Heart left ventricle (tissue), 13 donors: ENCODE measurements at regions not wholly inside any gene's neighbourhood (a gene's known extent, or its start where the extent isn't known, plus 50 kb on each side); places are given as distances from the start of the nearest gene placed in this dataset.

Experiments
- POLR2A ChIP-seq, 2 donors: fragments of 450-650 bp; IDR thresholded peaks; one replicate each; pipeline ENCODE4 v1.6.1; 2017; ENCODE audit warnings: antibody characterized with exemption in 2 of 2, mild to moderate bottlenecking in 2 of 2, moderate library complexity in 2 of 2
- TF ChIP-seq, protein P1 (sequence below), 12 donors: fragments of 200-600 bp; sonication (generic) in 4 of 12; IDR thresholded peaks; one replicate each; pipeline versions ENCODE4 v1.5.0 to v1.8.0; 2018 to 2022; ENCODE audit warnings: antibody characterized with exemption in 12 of 12, mild to moderate bottlenecking in 5 of 12
- donor health status: ischemic (EF 13 %, LVEDD 7.1; RV severe dilation, severe dysfunction).
- donor health status: DM: no; HTN: yes; CAD: no.
- donor health status: DM: no; HTN: no; CAD: no.
- donor health status: ischemic (EF 25% LVEDD 6.9; RV normal size, moderate dysfunction).
- donor health status: ischemic (EF 25% LVEDD 5.7; RV mildly dilated, moderate dysfunction).
- donor health status: ischemic (EF 35%, LVEDD 5.7; RV mildly dilated, moderate dysfunction).
- donor health status: nonischemic (EF 11% LVEDD 7.7; RV severe dilation, severe dysfunction).
- donor health status: DM: yes; HTN: yes; CAD: no.
- donor health status: PGD.
- donor health status: ischemic (EF 29% LVEDD 5.4; RV normal size, mild dysfunction).
- donor health status: nonischemic (EF 23%, LVEDD 6.1; RV moderate dilation, normal function).

DNA sequence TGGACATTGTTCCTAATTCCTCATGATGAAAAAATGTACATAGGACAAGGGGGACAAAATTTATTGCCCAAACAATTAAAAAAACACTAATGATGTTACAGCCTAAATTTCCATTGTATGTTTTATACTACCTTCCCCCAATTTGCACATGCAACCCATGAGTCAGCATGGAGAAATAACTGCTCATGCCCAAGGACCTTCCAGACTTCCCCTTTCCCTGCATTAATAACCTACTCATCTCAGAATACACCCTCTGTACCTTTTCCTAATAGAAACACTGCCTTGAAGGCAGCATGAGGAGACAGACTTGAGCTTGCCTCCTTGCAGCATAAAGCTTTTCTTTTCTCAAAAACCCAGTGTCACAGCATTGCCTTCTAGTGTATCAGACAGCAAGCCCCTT is 2402.8 kb downstream of the TP53TG3F start:
- TF ChIP-seq, protein P1, sequence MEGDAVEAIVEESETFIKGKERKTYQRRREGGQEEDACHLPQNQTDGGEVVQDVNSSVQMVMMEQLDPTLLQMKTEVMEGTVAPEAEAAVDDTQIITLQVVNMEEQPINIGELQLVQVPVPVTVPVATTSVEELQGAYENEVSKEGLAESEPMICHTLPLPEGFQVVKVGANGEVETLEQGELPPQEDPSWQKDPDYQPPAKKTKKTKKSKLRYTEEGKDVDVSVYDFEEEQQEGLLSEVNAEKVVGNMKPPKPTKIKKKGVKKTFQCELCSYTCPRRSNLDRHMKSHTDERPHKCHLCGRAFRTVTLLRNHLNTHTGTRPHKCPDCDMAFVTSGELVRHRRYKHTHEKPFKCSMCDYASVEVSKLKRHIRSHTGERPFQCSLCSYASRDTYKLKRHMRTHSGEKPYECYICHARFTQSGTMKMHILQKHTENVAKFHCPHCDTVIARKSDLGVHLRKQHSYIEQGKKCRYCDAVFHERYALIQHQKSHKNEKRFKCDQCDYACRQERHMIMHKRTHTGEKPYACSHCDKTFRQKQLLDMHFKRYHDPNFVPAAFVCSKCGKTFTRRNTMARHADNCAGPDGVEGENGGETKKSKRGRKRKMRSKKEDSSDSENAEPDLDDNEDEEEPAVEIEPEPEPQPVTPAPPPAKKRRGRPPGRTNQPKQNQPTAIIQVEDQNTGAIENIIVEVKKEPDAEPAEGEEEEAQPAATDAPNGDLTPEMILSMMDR (IDR thresholded peaks at IDR 0.05) = no peak
- no peak for TF ChIP-seq POLR2A (IDR thresholded peaks at IDR 0.05)
